ENCODE measurements at regions not wholly inside any gene's neighbourhood (a gene's known extent, or its start where the extent isn't known, plus 50 kb on each side); places are given as distances from the start of the nearest gene placed in this dataset.

- DNase-seq (ENCODE audit: low spot score in 2 of 2), result no peak
- no peak overlapping the region for H3K4me3 ChIP-seq
- H3K36me3 ChIP-seq, result no peaks in the 10 kb centered on the region
- WGBS, result 75% methylated on average over 5 of the region's 5 CpGs
- no peaks in the 10 kb centered on the region for H3K9me3 ChIP-seq
- no peaks in the 10 kb centered on the region for H3K4me1 ChIP-seq
- TF ChIP-seq POLR2AphosphoS5 (IDR thresholded peaks at IDR 0.05) (no peak), POLR2A (IDR thresholded peaks at IDR 0.05) (no peak), CTCF (IDR thresholded peaks at IDR 0.05) (no peak), EP300 (IDR thresholded peaks at IDR 0.05) (no peak)
- no peaks in the 10 kb centered on the region for H3K27me3 ChIP-seq
- no peak overlapping the region for H3K27ac ChIP-seq
Measured at GRCh38 chr21:21767276-21767675, 769.1 kb downstream of the NCAM2 start.

GRCh38 chr21:21788591-21788990 lies 790.4 kb downstream of the NCAM2 start:
- DNase-seq (ENCODE audit: low spot score in 2 of 2), result no peak
- TF ChIP-seq POLR2A (IDR thresholded peaks at IDR 0.05), result no peak
- no peak for TF ChIP-seq CTCF (IDR thresholded peaks at IDR 0.05)
- no peak for TF ChIP-seq POLR2AphosphoS5 (IDR thresholded peaks at IDR 0.05)
- no peak for TF ChIP-seq EP300 (IDR thresholded peaks at IDR 0.05)
- Histone ChIP-seq H3K9me3 (no peaks in the 10 kb centered on the region), H3K27ac (no peak overlapping the region), H3K27me3 (no peaks in the 10 kb centered on the region), H3K4me1 (no peaks in the 10 kb centered on the region), H3K36me3 (no peaks in the 10 kb centered on the region), H3K4me3 (no peak overlapping the region)

- WGBS, result 57% methylated on average over 2 of the region's 2 CpGs
- Histone ChIP-seq H3K27ac (no peak overlapping the region), H3K4me3 (no peak overlapping the region), H3K4me1 (no peaks in the 10 kb centered on the region), H3K27me3 (no peaks in the 10 kb centered on the region), H3K36me3 (no peaks in the 10 kb centered on the region), H3K9me3 (no peaks in the 10 kb centered on the region)
- DNase-seq (ENCODE audit: low spot score in 2 of 2), result no peak
- no peak for TF ChIP-seq POLR2AphosphoS5 (IDR thresholded peaks at IDR 0.05)
Measured at GRCh38 chr21:21801921-21802320, 803.7 kb downstream of the NCAM2 start.

- no peaks in the 10 kb centered on the region for H3K27me3 ChIP-seq
- WGBS, result 73% methylated on average over 7 of the region's 7 CpGs
- H3K9me3 ChIP-seq, result no peaks in the 10 kb centered on the region
- H3K36me3 ChIP-seq, result no peaks in the 10 kb centered on the region
- H3K27ac ChIP-seq, result no peak overlapping the region
- DNase-seq (ENCODE audit: low spot score in 2 of 2), result no peak
- H3K4me1 ChIP-seq, result no peaks in the 10 kb centered on the region
- H3K4me3 ChIP-seq, result no peak overlapping the region
- no peak for TF ChIP-seq POLR2A (IDR thresholded peaks at IDR 0.05)
- TF ChIP-seq POLR2AphosphoS5 (IDR thresholded peaks at IDR 0.05), result no peak
- no peak for TF ChIP-seq CTCF (IDR thresholded peaks at IDR 0.05)
- no peak for TF ChIP-seq EP300 (IDR thresholded peaks at IDR 0.05)
Measured at GRCh38 chr21:21806711-21807597, 808.7 kb downstream of the NCAM2 start.

- Histone ChIP-seq H3K4me3 (no peak overlapping the region), H3K4me1 (no peaks in the 10 kb centered on the region), H3K36me3 (no peaks in the 10 kb centered on the region), H3K27me3 (no peaks in the 10 kb centered on the region), H3K9me3 (no peaks in the 10 kb centered on the region), H3K27ac (no peak overlapping the region)
- 86% methylated on average over 1 of the region's 1 CpG for WGBS
- TF ChIP-seq POLR2AphosphoS5 (IDR thresholded peaks at IDR 0.05) (no peak), CTCF (IDR thresholded peaks at IDR 0.05) (no peak), EP300 (IDR thresholded peaks at IDR 0.05) (no peak)
- no peak for DNase-seq (ENCODE audit: low spot score in 2 of 2)
Measured at GRCh38 chr21:21807598-21807903, 809.3 kb downstream of the NCAM2 start.

GRCh38 chr21:21813289-21813688 lies 815.1 kb downstream of the NCAM2 start:
- Histone ChIP-seq H3K36me3 (no peaks in the 10 kb centered on the region), H3K4me3 (no peak overlapping the region), H3K9me3 (no peaks in the 10 kb centered on the region), H3K27ac (no peak overlapping the region), H3K27me3 (no peaks in the 10 kb centered on the region), H3K4me1 (no peaks in the 10 kb centered on the region)
- WGBS, result 77% methylated on average over 2 of the region's 2 CpGs
- DNase-seq (ENCODE audit: low spot score in 2 of 2), result no peak
- TF ChIP-seq POLR2AphosphoS5 (IDR thresholded peaks at IDR 0.05) (no peak), EP300 (IDR thresholded peaks at IDR 0.05) (no peak), POLR2A (IDR thresholded peaks at IDR 0.05) (no peak), CTCF (IDR thresholded peaks at IDR 0.05) (no peak)

Data from suprapubic skin (tissue), 4 donors.